IMR-90 (cell line): ENCODE measurements at regions not wholly inside any gene's neighbourhood (a gene's known extent, or its start where the extent isn't known, plus 50 kb on each side); places are given as distances from the start of the nearest gene placed in this dataset.

ENCODE experiments used
- ATAC-seq: fragments of 200-7000 bp; cut with Tn5 transposase; 2 replicates; pipeline ENCODE4 v1.9.1; 2020; ENCODE audit warnings: low read depth, mild to moderate bottlenecking, moderate library complexity
- BruUV-seq: library from RNA; stranded (reverse); fragments of 400-500 nt; replicated peaks from 2 replicates; lab custom pipeline; 2021; lab: Mats Ljungman, UMichigan
- CTCF ChIA-PET: fragments of 300-600 bp; formaldehyde crosslinking; extraction: SDS; loops from one replicate; lab custom pipeline; 2021; ENCODE audit warnings: antibody characterized with exemption; lab: Yijun Ruan, JAX
- POLR2A ChIA-PET: fragments of 300-600 bp; sonication (Branson Sonifier 250); formaldehyde crosslinking; loops from one replicate; lab custom pipeline; 2022; ENCODE audit warnings: antibody characterized with exemption; ENCODE audit not compliant: unreplicated experiment; lab: Charles Lee
- DNase-seq: peaks from one replicate; pipeline ENCODE4 v3.0.0; 2013
- H2AFZ ChIP-seq: replicated peaks from 2 replicates; pipeline ENCODE3; 2013; ENCODE audit warnings: low read length, mild to moderate bottlenecking; ENCODE audit not compliant: poor library complexity
- H2AK5ac ChIP-seq: 2 replicates; pipeline ENCODE4 v1.6.1; 2013; ENCODE audit warnings: low read depth, low read length, inconsistent platforms
- H2AK9ac ChIP-seq: replicated peaks from 2 replicates; pipeline ENCODE3; 2013; ENCODE audit warnings: mild to moderate bottlenecking, low read depth, low read length, moderate library complexity; ENCODE audit not compliant: poor library complexity
- H2BK120ac ChIP-seq: 2 replicates; pipeline ENCODE4 v1.6.1; 2013; ENCODE audit warnings: low read depth, low read length, inconsistent platforms
- H2BK15ac ChIP-seq: 3 replicates; pipeline ENCODE4 v1.6.1; 2013; ENCODE audit warnings: low read depth, low read length, inconsistent platforms
- H2BK20ac ChIP-seq: 2 replicates; pipeline ENCODE4 v1.6.1; 2013; ENCODE audit warnings: low read depth, mild to moderate bottlenecking, inconsistent platforms, low read length, moderate library complexity
- H2BK5ac ChIP-seq: 2 replicates; pipeline ENCODE4 v1.6.1; 2013; ENCODE audit warnings: mild to moderate bottlenecking, low read depth, low read length, inconsistent platforms; ENCODE audit not compliant: poor library complexity, severe bottlenecking
- H3K14ac ChIP-seq: replicated peaks from 2 replicates; pipeline ENCODE4 v1.6.1; 2013; ENCODE audit warnings: low read depth, low read length, inconsistent platforms
- H3K18ac ChIP-seq: 2 replicates; pipeline ENCODE4 v1.6.1; 2013; ENCODE audit warnings: low read depth, low read length, control low read depth
- H3K23ac ChIP-seq: 2 replicates; pipeline ENCODE4 v1.6.1; 2013; ENCODE audit warnings: low read depth, low read length, inconsistent platforms
- H3K27ac ChIP-seq: 2 replicates; pipeline ENCODE4 v1.5.1; 2013; ENCODE audit warnings: mild to moderate bottlenecking, control low read depth, low read length; ENCODE audit not compliant: insufficient read depth
- H3K27me3 ChIP-seq: 2 replicates; pipeline ENCODE4 v1.6.1; 2013; ENCODE audit warnings: low read length; ENCODE audit not compliant: control insufficient read depth, insufficient read depth
- H3K36me3 ChIP-seq: 2 replicates; pipeline ENCODE4 v1.6.1; 2013; ENCODE audit warnings: low read length, mixed read lengths; ENCODE audit not compliant: control insufficient read depth, insufficient read depth
- H3K4ac ChIP-seq: 2 replicates; pipeline ENCODE4 v1.6.1; 2013; ENCODE audit warnings: low read depth, low read length, inconsistent platforms
- H3K4me1 ChIP-seq: 2 replicates; pipeline ENCODE4 v1.6.1; 2013; ENCODE audit warnings: low read length, mixed read lengths; ENCODE audit not compliant: control insufficient read depth, insufficient read depth
- H3K4me2 ChIP-seq: 2 replicates; pipeline ENCODE4 v1.6.1; 2013; ENCODE audit warnings: low read depth, mild to moderate bottlenecking, control low read depth, low read length, moderate library complexity
- H3K4me3 ChIP-seq: 2 replicates; pipeline ENCODE4 v1.5.1; 2013; ENCODE audit warnings: low read depth, mild to moderate bottlenecking, control low read depth, low read length, moderate library complexity; ENCODE audit not compliant: insufficient read depth
- H3K56ac ChIP-seq: 2 replicates; pipeline ENCODE4 v1.6.1; 2013; ENCODE audit warnings: low read length, inconsistent platforms; ENCODE audit not compliant: insufficient read depth; ENCODE audit errors: extremely low read depth
- H3K79me1 ChIP-seq, 2 experiments: 2 replicates each; pipeline ENCODE4 v1.6.1; 2013; ENCODE audit warnings: low read length in 2 of 2, inconsistent platforms in 1 of 2, low read depth in 1 of 2
- H3K9ac ChIP-seq: 2 replicates; pipeline ENCODE4 v1.6.1; 2013; ENCODE audit warnings: low read depth, low read length, control low read depth
- H3K9me1 ChIP-seq: 2 replicates; pipeline ENCODE4 v1.6.1; 2013; ENCODE audit warnings: low read length, inconsistent platforms; ENCODE audit not compliant: insufficient read depth
- H3K9me3 ChIP-seq: 2 replicates; pipeline ENCODE4 v1.6.1; 2013; ENCODE audit warnings: low read length; ENCODE audit not compliant: control insufficient read depth, insufficient read depth
- H4K20me1 ChIP-seq: 2 replicates; pipeline ENCODE4 v1.6.1; 2013; ENCODE audit warnings: low read length, inconsistent platforms; ENCODE audit not compliant: insufficient read depth
- H4K5ac ChIP-seq: 2 replicates; pipeline ENCODE4 v1.6.1; 2013; ENCODE audit warnings: mild to moderate bottlenecking, low read depth, low read length, control low read depth
- H4K8ac ChIP-seq, 2 experiments: 2 replicates each; pipeline ENCODE4 v1.6.1; 2013; ENCODE audit warnings: low read depth in 2 of 2, low read length in 2 of 2, control low read depth in 1 of 2, inconsistent platforms in 1 of 2
- H4K91ac ChIP-seq: 2 replicates; pipeline ENCODE4 v1.6.1; 2013; ENCODE audit warnings: low read depth, low read length, inconsistent platforms; ENCODE audit not compliant: insufficient read depth
- MAFK ChIP-seq: IDR thresholded peaks from 2 replicates; pipeline ENCODE4 v1.6.1; 2012; ENCODE audit warnings: low read depth, low read length, improper control_type of control experiment
- MAZ ChIP-seq: IDR thresholded peaks from 2 replicates; pipeline ENCODE4 v1.6.1; 2012; ENCODE audit warnings: low read depth, mild to moderate bottlenecking, low read length, improper control_type of control experiment, moderate library complexity, borderline replicate concordance
- WGBS, 2 experiments: methylation state at CpG; one replicate each; pipeline versions ENCODE4 v1.1.5 to v1.1.7; 2013; ENCODE audit warnings: missing lambda C conversion rate in 2 of 2; ENCODE audit not compliant: insufficient read length in 1 of 2; ENCODE audit errors: extremely low coverage in 2 of 2; 5-methylcytosine and 5-hydroxymethylcytosine counted together
- dilution Hi-C: fragments of 300-500 bp; cut with HindIII; formaldehyde crosslinking; loops from one replicate; pipeline ENCODE4 v1.14.3; 2018; ENCODE audit warnings: low sequenced_read_pairs; ENCODE audit not compliant: unreplicated experiment
- in situ Hi-C: fragments of 300-500 bp; cut with MboI; formaldehyde crosslinking; loops from 3 replicates; pipeline ENCODE4 v1.14.3; 2019; ENCODE audit warnings: low sequenced_read_pairs, inconsistent platforms, mixed read lengths
- intact Hi-C: fragments of 100-400 bp; cut with micrococcal nuclease; formaldehyde crosslinking; loops from 2 replicates; pipeline ENCODE4 v1.10.0; 2022

DNA sequence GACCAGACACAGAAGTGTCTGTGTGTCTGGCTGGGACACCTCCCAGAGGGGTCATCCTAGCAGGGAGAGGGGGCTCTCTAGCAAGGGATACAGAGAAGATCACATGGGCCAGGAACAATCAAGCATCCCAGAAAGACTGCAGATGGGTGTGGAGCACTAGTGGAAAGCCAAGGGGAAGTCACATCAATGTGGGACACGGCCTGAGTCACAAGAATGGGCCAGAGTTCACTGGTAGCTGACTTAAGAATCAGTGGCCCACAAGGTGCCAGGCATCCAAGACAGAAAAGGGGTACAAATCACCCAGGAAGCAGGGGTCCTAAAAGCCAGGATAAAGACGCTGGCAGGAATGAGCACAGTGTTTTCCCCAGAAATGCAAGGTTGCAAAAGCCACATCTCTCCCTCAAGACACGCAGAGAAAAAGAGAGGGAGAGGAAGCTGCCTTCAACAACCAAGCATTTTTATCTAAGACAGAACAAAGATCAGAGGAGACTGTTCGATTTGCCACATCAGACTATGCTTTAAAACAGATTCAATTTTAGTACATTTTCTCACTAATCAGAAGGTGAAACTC, 113.6 kb upstream of the DST start:
- in situ Hi-C loops, result no loop called here
- ATAC-seq, result peak; percentile 4; the same call in 1 of the 2 replicates
- DNase-seq, result no peak

More for the DNA sequence above, 113.6 kb upstream of the DST start:
- peak overlapping the region; percentile 32 to 69 for H4K8ac ChIP-seq
- H4K5ac ChIP-seq, result peak overlapping the region; percentile 13
- H3K18ac ChIP-seq, result peak overlapping the region; percentile 61
- peak overlapping the region; percentile 90 for H2BK5ac ChIP-seq
- ChIA-PET POLR2A (no interaction called here), CTCF (interaction anchor here (1.2 to 2.2 kb wide), 3 partner anchors 12 to 41 kb away, joined by 3 to 9 read pairs (median 3); no protein-coding TSS in a partner anchor)
- no peak overlapping the region for H2AFZ ChIP-seq
- no peaks in the 10 kb centered on the region for H3K9me3 ChIP-seq
- no TSS peak for BruUV-seq
- peak overlapping the region; percentile 89 for H4K91ac ChIP-seq
- H2AK9ac ChIP-seq, result peak overlapping the region; percentile 79
- peaks cover 34% of the 10 kb centered on the region for H4K20me1 ChIP-seq
- peak overlapping the region; percentile 54 for H3K14ac ChIP-seq
- H3K4me1 ChIP-seq, result peaks cover 27% of the 10 kb centered on the region
- H3K9ac ChIP-seq, result peak overlapping the region; percentile 8
- no peaks in the 10 kb centered on the region for H3K27me3 ChIP-seq
- H3K36me3 ChIP-seq, result no peaks in the 10 kb centered on the region
- peaks cover 12 to 72% of the 10 kb centered on the region in 2 experiments for H3K79me1 ChIP-seq
- H3K9me1 ChIP-seq, result peaks cover 23% of the 10 kb centered on the region
- peak overlapping the region; percentile 44 for H3K27ac ChIP-seq
- TF ChIP-seq MAFK (peak; percentile 61), MAZ (no peak)
- H3K56ac ChIP-seq, result peak overlapping the region; percentile 50; the same call in 1 of the 2 replicates
- H2BK15ac ChIP-seq, result peak overlapping the region; percentile 72; the same call in 2 of the 3 replicates
- peak overlapping the region; percentile 82 for H2BK20ac ChIP-seq
- peak overlapping the region; percentile 96 for H2AK5ac ChIP-seq
- intact Hi-C loops, result loop anchor here (2.0 to 5.0 kb wide), 4 partner anchors 48 to 399 kb away; partner anchors contain the start of gene DST
- peak overlapping the region; percentile 24 for H3K4me2 ChIP-seq
- H2BK120ac ChIP-seq, result peak overlapping the region; percentile 86
- H3K4me3 ChIP-seq, result no peak overlapping the region
- peak overlapping the region; percentile 73; the same call in 1 of the 2 replicates for H3K23ac ChIP-seq
- 67% methylated on average over 1 of the region's 4 CpGs; no CpG with 5 or more reads in 1 of the 2 experiments for WGBS, 2 experiments
- dilution Hi-C loops, result no loop called here
- peak overlapping the region; percentile 94 for H3K4ac ChIP-seq
